HG02759 (cell line): ENCODE measurements at regions not wholly inside any gene's neighbourhood (a gene's known extent, or its start where the extent isn't known, plus 50 kb on each side); places are given as distances from the start of the nearest gene placed in this dataset.

ENCODE experiments used
- ATAC-seq: cut with Tn5 transposase; IDR thresholded peaks from one replicate; pipeline ENCODE4 v1.9.1; 2021; ENCODE audit warnings: mild to moderate bottlenecking, moderate library complexity; ENCODE audit not compliant: unreplicated experiment

- ATAC-seq = no peak
These were observed 197.5 kb upstream of the COPS8 start for GRCh38 chr2:236887953-236888793.

- ATAC-seq = no peak
These were observed 196.6 kb upstream of the COPS8 start for GRCh38 chr2:236888794-236889780.

- no peak for ATAC-seq
These were observed 195.6 kb upstream of the COPS8 start for GRCh38 chr2:236889791-236890704.

GRCh38 chr2:236892721-236893120 is 193.0 kb upstream of the COPS8 start:
- no peak for ATAC-seq

- ATAC-seq = no peak
These were observed 190.9 kb upstream of the COPS8 start for GRCh38 chr2:236894791-236895190.

GRCh38 chr2:236895497-236895896 is 190.2 kb upstream of the COPS8 start:
- no peak for ATAC-seq

GRCh38 chr2:236896688-236897087 is 189.0 kb upstream of the COPS8 start:
- no peak for ATAC-seq

DNA sequence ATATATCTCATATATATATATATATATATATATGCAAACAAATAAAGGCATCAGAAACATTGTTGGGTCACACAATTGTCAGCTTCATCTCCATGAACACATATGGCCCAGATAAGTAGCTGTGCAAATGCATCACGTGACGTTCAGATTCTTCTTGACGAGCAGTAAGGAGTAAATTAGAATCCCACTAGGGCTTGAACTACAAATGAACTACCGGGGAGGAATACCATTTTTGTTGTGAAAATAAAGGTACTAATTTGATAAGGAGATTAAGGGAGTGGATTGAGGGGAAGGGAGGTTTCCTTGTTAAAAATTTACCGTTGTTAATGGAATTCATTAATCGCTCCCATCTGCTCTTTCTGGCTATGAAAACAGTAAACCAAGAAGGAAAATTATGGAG is 186.5 kb upstream of the COPS8 start:
- no peak for ATAC-seq

- ATAC-seq = no peak
These were observed 185.6 kb upstream of the COPS8 start for GRCh38 chr2:236899950-236900640.

DNA sequence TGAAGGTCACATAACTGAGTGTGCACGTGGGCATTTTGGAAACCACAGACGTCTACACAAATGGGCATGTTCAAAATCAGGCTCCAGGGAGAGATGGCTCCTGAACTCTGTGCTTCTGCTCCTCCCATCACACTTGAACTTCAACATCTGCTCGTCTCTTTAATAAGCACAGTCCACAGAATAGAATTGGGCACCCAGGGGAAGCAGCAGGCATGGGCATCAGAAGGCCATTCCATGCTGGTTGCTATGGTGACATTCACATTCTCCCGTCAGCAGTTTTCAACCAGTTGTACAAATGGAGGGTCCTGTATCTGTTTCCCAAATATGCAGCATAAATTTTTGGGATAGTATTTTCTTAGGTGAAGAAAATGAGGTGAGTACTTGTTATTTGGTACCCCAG is 183.7 kb upstream of the COPS8 start:
- no peak for ATAC-seq

- ATAC-seq = no peak
These were observed 181.7 kb upstream of the COPS8 start for GRCh38 chr2:236903978-236904377.

DNA sequence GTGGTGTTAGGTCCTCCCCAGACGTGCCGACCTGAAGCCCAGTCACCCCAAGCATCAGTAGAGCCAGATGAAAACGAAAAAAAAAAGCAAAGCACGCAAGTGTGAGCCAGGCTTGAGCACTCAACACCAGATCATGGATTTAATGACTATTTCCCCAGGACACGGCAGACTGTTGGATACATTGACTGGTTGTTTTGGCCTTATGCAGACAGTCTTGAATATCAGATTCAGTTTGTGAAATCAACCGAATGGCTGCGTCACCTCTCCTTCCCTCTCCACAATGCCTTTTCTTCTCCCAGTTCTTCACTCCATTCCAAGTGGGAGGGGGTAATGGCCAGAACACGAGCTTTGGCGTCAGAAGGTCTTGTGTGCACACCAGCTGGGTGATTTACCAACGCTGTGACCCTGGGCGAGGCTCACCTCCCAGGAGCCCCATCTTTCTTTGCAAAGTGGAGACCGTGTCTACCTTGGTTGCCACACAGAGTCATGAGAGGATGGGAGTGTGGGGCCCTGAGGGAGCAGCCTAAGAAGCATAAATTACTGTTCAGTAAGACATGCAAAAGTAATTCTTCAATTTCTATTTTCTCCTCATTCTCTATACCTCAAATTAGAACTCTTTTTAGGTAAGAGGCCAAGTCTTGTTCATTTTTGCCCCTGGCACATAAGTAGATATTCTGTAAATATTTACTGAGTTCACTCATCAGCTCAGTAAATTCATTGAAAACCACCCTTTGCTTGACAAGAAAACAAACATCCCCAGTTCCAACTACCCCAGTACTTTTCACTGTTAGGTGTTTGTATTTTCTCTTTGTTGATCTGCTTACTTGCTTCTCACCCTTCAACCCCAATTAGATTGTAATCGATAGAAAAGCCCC is 181.1 kb upstream of the COPS8 start:
- ATAC-seq = no peak

DNA sequence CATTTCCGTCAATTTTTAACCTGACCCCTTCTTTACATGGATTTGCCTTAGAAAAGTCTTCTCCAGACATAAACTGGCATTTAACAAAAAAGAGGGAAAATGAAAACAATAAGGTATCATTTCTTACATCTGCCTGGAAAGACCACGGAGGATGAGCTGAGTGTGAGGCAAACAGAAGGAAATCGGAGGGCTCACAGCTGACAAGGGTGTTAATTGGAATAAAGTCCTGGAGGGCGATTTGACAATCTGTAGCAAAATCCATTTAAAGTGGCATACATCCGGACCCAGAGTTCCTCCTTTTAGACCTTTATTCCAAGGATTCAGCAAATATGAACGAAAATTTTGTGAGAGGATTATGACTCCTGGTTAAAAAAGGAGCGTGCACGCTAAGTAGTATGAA is 179.7 kb upstream of the COPS8 start:
- ATAC-seq = no peak

DNA sequence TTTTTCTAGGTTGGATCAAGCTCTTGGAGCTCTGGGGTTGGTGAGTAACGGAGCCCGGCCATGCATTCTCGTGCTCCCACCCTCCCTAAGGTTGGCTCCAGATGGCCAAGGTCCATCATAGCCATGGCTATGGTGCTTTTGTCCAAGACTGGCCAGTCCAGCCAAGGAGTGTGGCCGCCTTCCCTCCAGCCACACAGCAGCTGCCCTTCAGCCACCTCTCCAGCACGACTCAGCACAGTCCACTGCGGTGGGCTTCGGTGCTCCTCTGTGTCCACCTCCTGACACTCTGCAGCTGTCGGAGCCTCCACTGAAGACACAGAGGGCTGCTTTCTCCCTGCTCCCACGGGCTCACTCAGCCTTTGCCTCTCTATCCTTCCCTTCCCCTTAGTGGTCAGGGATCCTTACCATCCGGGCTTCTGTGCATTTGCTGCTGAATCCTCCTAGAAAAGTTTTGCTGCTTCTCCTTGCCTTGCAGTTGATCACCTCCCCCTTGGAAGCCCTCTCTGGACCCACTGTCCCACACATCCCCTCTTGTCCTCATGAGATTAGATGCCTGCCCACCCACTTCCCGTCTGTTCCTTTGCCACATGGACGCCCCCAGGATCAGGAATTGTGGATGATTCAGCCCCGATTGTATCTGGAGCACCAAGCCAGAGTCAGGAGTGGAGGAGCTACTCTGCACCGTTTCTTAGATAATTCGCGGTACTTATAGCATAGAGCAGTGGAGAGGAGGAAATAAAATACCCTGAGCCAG is 177.1 kb upstream of the COPS8 start:
- no peak for ATAC-seq

DNA sequence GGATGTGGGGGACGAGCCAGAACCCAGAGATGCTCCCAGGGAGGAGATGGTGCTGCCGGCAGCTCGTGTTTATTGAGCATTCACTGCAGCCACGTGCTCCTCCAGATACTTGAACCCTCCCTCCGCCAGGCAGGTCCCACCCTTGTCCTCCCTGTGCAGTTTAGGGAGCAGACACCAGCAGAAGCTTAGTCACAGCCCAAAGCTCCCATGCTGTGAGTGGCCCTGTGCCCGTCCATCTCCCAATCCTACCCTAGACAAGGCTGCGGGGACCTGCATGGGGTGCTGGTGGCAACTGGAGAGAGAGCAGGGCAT is 176.5 kb upstream of the COPS8 start:
- ATAC-seq = no peak

- ATAC-seq = no peak
These were observed 175.9 kb upstream of the COPS8 start for GRCh38 chr2:236909802-236910201.

DNA sequence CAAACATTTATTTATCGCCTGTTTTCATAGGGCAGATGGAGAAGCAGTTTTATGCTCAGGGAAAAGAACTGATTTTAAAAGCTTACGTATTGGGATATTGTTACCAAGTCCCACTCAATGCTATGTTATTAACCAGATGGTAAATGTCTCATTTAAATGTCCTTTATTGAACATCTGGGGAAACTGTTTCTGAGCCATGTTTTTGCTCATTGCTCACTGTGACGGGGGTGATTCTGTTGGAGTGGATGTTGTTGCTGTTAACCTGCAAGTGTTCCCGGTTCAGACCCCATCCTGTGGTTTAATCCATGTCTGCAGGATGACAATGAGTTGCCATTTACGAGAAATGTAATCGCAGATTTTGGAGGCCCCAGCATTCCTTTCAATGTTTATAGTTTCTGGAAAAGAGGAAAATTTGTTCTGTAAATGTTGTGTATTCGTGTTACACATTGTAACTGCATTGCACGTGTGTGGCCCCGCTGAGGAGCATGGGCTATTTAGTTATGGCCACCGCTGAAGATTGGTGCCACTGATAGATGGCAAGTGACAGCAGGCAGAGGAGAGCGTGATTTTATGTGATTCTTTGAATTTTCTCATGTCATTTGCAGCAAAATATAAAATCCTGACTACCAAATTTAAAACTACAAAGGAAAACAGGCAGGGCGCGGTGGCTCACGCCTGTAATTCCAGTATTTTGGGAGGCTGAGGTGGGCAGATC is 174.8 kb upstream of the COPS8 start:
- no peak for ATAC-seq
